Embryonic facial prominence (tissue), 1 donor: ENCODE measurements at regions not wholly inside any gene's neighbourhood (a gene's known extent, or its start where the extent isn't known, plus 50 kb on each side); places are given as distances from the start of the nearest gene placed in this dataset.

ENCODE experiments used
- DNase-seq: peaks from one replicate; pipeline ENCODE4 v3.0.0-alpha.2; 2016; ENCODE audit errors: extremely low spot score

DNA sequence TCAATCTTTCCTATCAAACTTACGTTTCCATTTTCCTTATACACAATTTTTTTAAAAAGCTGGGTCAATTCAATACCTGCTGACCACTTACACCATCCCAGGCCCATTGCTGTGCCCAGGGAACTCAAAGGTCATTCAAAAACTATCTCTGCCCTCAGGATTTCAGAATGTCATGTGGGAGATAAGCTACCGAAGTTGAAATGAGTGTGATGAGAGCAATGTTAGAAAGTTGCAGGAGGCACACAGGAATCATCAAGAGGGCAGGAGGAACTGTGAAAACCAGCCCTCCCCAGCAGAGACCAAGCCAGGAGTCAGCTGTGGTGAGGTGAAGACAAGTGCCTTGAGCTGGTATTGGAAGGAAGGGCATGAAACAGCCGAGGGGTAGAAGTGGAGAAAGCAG lies 195.9 kb downstream of the HS3ST3A1 start:
- DNase-seq: no peak

DNA sequence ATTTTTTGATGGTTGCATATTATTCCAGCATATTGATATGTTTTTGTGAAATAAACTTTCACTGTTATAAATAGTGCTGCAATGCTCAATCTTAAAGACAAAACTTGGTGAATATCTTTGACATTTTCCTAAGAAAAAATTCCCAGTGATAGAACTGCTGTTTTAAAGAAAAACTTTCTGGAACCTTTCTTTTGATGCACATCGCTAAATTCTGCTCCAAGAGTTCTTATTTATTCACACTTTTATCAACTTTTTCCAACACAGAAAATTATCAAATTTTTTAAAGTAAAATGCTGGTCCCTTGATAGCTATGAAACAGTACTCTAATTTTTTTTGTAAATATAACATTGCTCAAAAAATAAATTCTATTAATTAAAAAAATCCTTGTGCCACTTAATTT lies 196.6 kb downstream of the HS3ST3A1 start:
- DNase-seq: no peak

DNA sequence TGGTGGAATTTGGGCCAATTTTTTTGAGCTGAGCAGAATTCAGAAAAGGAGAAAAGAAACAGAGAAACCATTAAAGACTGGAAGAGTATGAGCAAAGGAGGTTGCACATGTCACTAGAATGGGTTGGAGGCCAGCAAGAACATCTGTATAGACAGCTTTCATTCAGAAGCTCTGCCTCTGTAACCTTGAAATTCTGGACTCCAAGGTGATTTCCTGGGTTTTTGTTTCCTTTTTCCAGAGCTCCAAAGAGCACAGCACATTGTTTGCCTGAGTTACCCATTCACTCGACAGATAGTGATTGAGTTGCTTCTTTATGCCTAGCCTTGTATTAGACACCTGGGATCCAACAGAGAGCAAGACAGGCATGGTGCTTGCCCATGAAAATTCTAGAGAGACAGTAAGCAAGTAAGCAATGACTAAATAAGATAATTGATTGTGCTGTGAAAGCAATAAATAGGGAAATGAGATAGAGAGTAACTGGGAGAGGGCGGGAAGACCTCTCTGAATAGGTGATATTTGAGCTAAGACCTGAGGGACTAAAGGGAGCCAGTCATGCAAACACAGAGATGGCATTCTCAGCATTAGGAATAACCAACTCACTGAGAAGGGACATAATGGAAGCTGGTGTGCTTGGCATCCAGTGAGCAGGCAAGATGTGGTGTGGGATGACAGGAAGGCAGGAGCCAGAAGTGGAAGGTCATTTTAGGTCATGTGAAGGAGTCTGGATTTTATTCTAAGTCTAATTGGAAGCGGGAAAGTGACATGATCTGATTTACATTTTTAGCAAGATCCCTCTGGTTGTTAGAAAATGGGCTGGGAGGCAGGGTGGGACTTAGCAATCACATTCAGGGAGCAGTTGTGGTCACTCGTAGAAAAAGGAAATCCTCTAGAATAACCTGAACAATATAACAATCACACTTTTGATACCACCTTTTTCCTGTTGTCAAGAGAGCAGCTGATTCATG lies 197.5 kb downstream of the HS3ST3A1 start:
- DNase-seq: no peak

DNA sequence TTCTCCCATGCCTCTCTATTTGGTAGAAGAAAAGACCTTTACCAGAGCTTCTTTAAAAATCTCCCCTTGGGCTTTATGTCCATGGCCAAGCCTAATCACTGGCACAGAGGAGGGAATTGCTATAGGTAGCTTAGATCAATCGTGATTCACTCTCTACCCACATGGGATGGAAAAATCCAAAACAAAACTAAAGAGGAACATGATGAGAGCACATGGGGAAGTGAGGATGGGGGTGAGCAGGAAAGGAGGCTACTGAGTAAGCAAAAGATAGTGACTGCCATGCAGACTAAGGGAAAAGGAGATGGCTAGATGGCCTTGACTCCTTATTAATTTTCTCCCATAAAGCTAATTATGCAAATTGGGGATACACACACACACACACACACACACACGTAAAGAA lies 201.2 kb downstream of the HS3ST3A1 start:
- DNase-seq: no peak

DNA sequence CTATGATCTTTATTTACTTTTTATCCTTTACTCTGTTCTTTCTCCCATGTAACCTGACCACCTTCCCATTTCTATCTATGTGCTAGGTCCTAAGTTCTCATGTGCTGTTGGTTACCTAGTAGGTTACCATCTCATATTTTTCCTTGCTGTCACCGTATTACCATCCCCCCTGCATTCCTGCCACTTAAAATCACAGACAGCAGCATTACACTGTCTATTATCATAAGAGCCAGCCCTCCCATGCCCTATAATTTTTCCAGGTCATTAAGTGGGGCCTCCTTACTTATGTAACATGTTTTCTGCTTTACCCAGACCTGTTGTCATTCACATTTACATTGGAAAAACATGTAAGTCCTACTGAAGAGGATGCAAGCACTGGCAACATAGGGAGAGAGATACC lies 202.9 kb downstream of the HS3ST3A1 start:
- no peak for DNase-seq

DNA sequence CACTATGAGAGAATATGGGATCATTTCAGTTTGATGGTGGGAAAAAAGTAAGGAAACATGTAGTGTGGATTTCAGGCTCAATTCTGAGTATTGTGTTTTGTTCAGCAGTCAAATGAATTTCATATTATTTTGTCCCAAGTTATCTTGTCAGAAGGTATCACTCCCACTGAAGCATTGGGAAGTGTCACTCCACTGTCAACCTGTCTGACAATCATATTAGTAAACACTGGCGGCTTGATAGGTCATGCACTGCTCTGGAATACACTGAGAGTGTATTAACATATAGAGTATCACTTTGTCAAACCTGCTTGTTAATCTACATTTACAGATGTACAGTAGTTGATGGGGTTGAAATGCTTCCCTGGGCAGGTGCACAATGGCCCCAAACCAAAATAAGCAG lies 203.6 kb downstream of the HS3ST3A1 start:
- no peak for DNase-seq

DNA sequence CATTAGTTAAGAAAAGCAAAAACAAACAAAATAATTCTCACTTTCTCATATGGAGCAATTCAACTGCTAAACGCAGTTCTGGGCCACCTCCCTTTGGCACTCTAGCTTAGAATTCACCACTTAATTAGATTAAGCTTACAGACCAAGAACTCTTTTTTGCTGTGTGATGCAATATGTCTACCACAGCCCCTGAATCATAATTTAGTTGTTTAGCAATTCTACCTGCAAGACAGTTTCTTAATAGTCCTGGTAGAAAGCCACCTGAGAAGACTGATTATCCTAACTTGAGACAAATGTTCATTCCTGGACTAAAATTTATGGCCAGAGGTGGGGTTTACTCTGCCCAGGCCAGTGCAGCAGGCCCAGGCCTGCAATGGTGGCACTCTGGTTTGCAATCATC lies 205.9 kb downstream of the HS3ST3A1 start:
- DNase-seq: no peak

DNA sequence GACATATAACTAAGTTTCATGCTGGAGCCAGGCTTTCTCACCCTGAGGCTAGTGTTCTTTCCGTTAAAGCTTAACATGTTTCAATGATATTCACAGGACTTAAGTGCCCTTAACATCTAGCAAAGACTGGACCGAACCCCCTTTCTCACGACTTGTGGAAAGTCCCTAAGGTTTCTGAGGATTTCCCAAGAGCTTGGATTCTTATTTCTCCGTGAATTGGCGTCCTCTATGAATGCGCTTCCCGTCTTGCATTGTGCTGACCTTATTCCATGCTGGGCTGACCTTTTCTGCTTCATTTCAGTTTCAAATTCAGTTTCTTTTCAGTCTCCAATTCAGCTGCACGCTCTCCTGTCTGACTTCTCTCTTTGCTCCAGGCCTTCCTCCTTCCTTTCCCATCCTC lies 206.4 kb downstream of the HS3ST3A1 start:
- DNase-seq: no peak

DNA sequence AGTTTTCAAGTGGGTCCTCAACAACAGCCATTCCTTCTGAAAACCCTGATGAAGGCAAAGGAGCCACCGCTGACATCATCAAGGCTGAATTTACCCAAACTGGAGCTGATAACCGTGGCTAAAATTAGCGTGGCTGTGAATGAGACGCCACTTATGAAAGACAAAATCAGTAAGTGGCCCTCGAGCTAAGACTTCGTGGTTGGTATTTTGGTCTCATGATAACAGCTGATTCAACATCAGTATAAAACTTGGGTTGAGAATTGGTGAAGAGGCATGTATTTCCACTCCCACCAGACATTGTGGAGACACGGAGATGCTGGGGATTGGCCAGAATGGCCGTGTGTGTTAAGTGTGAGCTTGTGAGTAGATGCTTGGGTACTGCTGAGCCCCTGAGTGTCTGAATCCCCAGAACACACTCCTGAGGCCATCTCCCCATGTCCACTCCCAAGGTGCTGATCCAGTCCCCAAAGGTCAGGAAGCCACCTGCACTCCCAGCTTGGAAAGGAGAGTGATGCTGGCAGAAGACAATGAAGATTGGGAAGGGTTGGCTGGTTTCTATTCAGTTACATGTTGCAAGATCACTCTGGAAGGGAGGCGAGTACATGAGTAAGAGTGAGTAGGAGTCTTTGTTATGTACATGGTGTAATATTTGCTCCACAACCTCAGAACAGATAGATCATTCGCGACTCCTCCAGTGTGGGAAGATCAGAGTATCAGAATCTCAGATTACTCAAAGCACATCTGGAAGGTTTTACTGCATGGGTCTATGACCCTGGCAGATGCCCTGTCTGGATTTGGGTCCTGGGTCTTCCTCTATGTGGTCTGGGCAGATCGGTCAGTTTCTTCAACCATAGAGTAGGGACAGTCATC lies 207.7 kb downstream of the HS3ST3A1 start:
- no peak for DNase-seq

DNA sequence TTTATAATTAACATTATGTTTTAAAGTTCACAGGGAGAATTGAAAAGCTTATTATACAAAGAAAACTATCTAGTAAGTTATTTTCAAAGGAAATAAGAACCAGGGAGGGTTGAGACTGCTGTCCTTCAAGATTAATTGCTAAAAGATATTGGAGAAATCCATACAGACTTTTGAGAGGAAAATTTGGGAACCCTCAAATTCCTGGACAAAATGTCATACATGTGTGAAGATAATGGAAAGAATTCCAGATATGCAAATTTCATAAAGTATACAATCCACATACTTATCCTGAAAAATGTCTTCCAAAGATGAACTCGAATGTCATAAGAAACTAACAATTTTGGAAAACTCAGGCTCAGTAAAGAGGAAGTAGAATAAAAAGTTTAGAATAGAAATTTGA lies 213.8 kb downstream of the HS3ST3A1 start:
- no peak for DNase-seq

DNA sequence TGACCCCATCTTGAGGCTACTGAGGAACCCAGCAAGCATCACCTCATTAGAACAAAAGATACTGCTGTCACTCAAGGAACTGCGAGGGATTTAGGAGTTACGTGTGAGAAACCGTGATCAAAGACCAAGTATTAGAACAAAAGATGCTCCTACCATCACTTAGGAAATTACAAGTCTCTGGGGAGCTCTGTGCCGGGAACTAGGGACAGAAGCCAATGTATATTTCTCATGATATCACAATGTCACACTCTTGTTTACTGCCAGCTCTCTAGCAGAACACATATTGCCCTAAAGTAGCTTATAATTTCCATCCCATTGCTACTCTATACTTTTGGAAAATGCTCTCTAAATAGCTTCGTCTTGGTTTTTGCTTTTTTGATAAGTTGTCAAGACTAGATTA lies 214.5 kb downstream of the HS3ST3A1 start:
- no peak for DNase-seq

DNA sequence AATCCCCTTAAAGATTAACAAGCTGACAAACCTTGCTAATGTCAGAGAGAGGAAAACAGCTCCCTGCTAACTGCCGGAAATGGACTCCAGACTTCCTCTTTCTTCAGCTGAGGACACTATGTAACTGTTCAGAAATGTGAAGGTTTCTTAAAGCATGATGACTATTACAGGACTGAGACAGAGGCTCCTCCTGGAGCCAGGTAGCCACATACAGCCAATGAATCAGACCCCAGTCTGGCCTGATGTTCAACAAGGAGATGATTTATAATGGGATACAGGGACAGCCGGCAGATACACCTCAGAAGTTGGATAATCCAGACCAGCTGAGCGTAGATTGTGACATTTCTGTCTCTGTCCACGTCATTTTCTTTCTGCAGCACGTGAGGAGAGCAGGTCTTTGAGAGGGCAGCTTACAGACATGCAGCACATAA lies 216.2 kb downstream of the HS3ST3A1 start:
- DNase-seq: no peak

DNA sequence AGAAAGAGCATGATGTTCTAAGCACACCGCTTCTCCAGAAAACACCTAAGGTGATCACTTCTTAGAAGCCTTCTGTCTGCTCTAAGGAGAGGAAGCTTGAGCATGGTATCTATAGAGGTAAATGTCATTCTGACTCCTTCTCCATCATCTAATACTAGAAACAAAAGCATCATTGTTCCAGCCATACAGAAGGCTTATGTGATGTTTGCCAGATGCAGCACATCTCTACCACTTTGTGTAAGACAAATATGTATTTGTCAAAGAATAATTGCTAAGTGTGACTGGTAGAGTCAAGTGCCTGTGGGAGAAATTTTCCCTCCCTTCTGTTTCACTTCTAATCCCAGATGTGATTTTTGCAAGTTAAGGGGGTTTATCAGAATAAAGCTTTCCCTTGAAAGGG lies 217.1 kb downstream of the HS3ST3A1 start:
- DNase-seq: no peak

DNA sequence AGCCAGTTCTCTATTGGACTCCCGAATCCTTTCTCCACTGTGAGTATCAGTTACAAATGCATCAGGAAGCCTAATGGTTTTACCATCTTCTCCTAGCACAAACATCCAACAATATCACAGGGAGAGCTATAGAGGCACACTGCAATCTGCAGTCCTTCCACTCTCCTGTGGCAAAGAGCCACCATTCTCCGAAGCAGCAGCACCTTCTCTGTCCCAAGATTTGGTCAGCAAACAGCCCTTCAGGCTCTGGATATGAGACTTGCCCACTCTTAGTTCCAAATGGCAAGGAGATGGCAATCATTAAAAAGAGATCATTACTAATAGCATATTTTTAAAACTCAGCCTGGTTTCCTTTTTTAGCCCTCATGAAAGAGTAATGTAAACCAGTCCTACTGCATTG lies 223.4 kb downstream of the HS3ST3A1 start:
- DNase-seq: no peak

DNA sequence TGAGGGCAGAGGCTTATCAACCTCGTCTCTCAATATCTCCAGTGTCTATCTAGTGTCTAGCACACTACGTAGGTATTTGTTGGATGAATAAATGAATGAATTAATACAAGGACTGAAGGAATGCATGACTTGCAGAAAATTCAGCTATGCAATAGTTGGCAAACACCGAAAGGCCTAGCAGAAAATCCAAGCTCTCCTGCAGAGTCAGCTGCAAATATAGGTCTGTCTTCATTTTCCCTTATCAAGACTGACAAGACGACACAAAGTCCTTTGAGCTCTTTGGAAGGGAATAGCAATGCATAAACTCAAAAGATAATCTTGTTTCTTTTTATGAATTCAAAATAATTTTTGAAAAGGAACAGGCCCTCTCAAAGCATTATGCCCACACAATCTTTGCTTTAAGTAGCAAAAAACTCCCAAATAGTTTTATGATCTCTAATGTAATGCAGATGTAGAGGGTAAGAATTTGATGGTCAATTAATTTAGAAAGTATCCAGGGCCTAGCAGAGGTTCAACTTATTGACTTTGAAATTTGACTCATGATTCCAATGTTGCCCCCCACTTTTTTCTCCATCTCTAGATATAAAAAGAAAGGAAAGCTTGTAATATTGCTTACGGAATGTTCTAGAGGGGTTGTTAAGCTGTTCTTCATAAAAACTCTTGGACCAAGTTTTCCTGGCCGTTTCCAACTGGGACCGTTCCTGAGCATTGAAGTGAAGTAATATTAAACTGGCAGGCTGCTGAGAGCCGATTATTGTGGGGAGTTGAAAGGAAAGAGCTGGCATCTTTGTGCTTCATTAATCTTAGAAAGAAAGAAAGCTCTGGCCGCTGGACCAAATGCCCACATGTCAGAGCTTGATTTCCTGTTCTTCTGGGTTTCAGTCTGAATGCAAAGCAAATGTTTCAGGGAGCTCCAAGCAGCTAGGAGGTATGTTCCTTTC lies 227.3 kb downstream of the HS3ST3A1 start:
- DNase-seq: no peak

DNA sequence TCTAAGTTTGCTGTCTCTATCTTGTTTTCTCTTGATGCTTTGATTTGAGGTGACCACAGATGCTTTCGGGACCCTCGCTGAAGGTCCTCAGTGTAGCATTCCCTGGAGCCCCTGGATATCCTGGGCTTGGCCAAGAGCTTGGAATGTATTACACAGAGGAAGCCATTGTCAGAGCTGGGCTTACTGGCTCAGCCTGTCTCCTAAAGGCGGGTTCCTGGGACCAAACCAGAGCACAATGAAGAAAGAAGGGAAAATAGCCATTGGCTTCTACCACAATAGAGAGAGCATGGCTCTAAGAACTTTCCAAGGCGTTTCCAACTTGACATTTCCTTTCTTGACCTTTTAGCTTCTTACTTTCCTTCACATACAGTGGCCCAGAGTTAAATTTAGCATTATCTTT lies 229.3 kb downstream of the HS3ST3A1 start:
- DNase-seq: no peak

DNA sequence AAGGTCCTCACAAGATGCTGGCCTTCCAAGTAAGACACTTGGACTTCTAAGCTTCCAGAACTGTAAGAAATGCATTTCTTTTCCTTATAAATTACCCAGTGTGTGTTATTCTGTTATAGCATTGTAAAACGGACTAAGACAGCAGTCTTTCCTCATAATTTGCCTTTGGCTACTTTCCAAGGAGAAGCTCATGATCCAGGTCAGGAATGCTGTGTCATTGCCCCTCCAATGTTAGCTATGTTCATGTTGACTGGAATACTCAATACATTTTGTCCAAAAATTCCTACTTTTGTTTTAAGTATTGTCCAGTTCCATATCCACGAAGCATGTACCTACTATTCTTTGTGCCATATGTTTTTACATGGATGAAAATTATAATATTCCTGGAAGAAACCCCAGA lies 234.6 kb downstream of the HS3ST3A1 start:
- DNase-seq: no peak

DNA sequence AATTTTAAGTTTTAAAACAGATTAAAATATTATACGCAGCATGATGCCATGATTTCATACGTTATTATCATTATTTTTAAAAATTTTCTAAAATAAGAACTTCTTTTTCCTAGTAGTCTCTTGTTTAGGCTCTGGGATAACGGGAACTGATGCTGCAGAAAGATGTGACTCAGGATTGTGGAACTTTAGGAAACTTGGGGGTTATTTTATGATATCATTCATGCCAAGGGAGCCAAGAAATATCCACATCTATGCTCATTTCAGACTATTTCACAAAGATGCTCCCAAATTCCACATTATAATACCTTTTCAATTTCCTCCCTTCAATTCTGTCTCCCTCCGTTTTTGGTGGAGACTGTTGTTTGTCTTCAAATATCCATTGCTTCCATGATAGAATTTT lies 236.4 kb downstream of the HS3ST3A1 start:
- no peak for DNase-seq

DNA sequence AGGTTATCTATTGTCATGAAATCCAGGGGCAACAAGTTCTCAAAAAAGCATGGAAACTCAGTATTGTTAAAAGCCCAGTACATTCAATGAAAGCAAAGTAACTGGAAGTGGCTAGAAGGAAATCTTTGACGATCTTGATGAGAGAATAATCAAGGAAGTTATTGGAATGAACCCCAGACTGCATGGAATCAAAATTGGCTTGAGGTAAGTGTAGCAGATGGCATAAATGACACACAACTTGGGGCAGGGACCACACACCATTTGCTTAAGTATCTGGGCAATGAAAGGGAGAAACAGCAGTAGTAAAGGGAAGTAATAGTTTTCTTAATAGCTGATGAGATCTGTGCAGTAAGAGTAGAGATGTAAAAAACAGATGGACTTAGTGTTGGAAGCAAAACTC lies 238.0 kb downstream of the HS3ST3A1 start:
- DNase-seq: no peak

DNA sequence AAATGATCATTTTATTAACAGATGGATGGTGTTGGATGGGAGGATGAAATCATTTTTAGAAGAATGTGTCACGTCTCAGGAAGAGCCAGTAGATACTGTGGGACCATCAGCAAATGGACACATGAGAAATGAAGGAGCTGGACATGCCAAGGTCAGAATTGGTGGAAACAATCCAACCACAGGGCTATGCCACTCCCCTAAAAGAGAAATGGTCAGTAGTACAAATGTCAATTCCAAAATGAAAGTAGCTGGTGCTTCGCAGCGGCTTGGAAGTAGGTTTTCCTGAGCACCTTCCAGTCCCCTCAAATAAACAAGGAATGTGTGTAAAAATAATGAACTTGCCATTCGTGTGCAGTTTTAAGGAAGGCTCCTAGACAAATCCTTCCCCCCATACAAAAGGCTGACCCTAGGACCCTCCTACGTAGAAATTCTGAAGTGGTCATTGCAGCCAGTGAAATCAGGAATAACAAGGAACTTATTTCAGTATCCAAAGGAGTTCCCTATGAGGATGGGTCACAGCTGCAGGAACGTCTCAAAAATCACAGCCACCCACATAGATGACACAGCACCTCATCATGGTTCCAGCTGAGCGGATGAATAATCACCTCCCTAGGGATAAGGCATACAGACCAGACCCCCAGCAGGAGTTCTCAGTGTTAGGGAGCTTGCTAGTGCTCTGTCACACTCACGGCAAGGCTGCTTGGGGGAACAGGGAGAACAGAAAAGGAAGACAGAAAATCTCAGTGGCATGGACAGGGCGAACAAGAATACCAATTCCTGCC lies 239.2 kb downstream of the HS3ST3A1 start:
- DNase-seq: no peak

DNA sequence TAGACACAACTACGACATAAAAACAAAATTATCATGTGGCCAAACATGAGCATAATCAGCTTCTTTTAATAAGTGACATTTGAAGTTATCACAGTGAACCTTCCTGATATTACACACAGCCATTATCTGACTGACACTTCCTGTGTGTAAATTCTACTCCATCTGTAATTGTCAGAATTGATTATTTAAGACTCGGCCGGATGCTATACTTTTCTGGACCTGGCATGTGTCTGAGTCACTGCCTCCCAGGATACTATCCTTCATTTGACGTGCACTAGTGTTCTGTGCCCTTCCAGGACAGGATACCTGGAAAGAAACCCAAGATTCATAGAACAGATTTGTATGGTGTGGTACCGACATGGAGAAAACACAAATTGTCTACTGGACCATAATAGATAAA lies 242.0 kb downstream of the HS3ST3A1 start:
- DNase-seq: no peak
